BE2C (cell line): ENCODE measurements at regions not wholly inside any gene's neighbourhood (a gene's known extent, or its start where the extent isn't known, plus 50 kb on each side); places are given as distances from the start of the nearest gene placed in this dataset.

Experiments used
- DNase-seq: peaks from one replicate; pipeline ENCODE4 v3.0.0-alpha.2; 2020
- H3K27me3 ChIP-seq: fragments of 250-450 bp; sonication (Bioruptor Pico); 2 replicates; pipeline ENCODE4 v1.5.1; 2020; ENCODE audit warnings: mild to moderate bottlenecking
- H3K36me3 ChIP-seq: fragments of 250-450 bp; sonication (Bioruptor Pico); 2 replicates; pipeline ENCODE4 v1.5.1; 2020; ENCODE audit warnings: mild to moderate bottlenecking
- H3K4me1 ChIP-seq: fragments of 250-450 bp; sonication (Bioruptor Pico); 2 replicates; pipeline ENCODE4 v1.5.1; 2020
- H3K4me3 ChIP-seq: 2 replicates; pipeline ENCODE4 v1.5.1; 2011; ENCODE audit warnings: low read depth, low read length
- H3K9me3 ChIP-seq: fragments of 250-450 bp; sonication (Bioruptor Pico); 2 replicates; pipeline ENCODE4 v1.5.1; 2020
- CTCF ChIP-seq: IDR thresholded peaks from 2 replicates; pipeline ENCODE4 v1.5.1; 2012; ENCODE audit warnings: mild to moderate bottlenecking, low read depth, low read length

DNA sequence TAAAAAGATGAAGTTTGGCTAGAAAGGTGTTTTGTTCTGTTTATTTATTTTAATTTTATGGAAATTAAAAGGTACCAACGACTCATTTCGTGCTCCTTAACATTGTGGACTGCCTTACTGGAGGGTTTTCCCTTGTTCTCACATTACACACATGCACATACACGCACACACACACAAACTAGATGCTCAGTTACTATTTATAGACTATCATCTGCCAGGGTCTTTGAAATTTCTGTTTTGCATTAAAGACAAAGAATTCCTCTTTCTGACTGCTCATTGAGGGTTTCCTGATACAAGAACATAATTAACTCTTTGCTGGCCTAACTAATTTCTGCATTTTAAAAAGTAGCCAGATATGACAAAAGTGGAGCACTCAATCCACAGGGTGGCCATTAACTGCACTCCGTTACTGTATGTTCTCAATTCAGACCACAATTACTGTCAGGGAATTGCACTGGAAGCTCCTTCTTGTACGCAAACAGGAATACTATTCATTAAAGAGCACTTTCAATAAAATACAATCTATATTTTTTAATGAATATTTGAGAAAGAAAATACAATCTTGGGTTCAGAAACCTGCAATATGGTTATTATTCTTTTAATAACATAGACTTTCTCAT, 366.9 kb upstream of the GALNT5 start:
- Histone ChIP-seq H3K27me3 (no peaks in the 10 kb centered on the region), H3K4me1 (no peaks in the 10 kb centered on the region), H3K4me3 (no peak overlapping the region), H3K36me3 (no peaks in the 10 kb centered on the region), H3K9me3 (no peaks in the 10 kb centered on the region)
- DNase-seq: no peak
- TF ChIP-seq CTCF: no peak

DNA sequence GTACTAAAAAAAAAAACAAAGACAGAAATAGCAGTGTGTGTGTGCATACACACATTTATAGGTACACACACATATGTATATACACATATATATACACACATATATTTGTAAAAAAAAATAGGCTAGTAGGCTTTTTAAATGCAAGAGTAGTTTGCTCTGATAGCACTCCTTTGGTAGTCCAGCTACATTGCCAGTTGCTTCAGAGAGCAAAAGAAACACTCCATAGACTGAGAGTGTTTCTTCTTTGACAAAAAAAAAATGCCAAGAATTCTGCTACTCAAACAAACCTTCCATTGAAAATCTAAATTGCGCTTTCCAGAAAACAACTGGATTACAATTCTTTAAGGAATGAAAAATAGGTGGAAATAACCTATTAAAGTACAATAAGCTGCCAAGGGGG, 365.9 kb upstream of the GALNT5 start:
- Histone ChIP-seq H3K4me1 (no peaks in the 10 kb centered on the region), H3K4me3 (no peak overlapping the region), H3K27me3 (no peaks in the 10 kb centered on the region), H3K9me3 (no peaks in the 10 kb centered on the region), H3K36me3 (no peaks in the 10 kb centered on the region)
- no peak for TF ChIP-seq CTCF
- DNase-seq: no peak

DNA sequence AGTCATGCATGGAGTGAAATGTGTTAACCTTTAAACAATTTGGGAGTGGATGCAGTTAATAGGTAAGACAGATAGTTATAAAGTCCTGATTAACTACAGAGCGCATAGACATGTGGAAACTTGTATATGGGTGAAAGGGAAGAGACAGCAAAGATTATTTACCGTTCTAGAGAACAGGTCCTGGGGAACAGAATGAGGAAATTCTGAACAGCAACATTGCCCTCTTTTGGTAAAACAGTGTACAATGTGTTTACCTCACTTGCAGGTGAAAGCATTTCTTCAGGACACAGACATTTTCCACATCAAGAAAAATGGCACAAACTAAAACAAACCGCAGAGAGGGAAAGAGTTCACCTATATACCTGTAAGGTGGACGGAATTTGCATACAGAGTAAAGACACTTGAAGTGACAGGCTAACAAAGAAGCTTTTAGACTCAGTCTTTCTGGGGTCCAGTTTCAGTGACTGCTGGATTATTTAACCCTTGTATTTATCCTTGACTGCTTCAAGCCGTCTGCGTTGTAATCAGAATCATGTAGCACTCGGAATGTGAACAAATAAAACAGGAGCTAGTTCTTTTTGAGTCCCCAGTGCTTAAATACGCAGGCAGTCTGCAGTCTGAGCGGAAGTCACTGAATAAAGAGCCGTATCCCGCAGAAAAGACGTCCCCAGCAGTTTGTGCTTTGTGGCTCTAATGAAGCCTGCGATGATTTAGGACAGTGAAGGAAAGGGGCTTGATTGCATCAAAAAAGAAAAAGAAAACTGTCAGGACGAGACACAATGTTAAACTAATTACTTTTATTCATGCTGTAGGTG, 364.8 kb upstream of the GALNT5 start:
- no peaks in the 10 kb centered on the region for H3K27me3 ChIP-seq
- H3K4me1 ChIP-seq: no peaks in the 10 kb centered on the region
- H3K36me3 ChIP-seq: no peaks in the 10 kb centered on the region
- peak; percentile 2 for DNase-seq
- TF ChIP-seq CTCF: peak; percentile 57
- H3K4me3 ChIP-seq: peak overlapping the region; percentile 55
- no peaks in the 10 kb centered on the region for H3K9me3 ChIP-seq

DNA sequence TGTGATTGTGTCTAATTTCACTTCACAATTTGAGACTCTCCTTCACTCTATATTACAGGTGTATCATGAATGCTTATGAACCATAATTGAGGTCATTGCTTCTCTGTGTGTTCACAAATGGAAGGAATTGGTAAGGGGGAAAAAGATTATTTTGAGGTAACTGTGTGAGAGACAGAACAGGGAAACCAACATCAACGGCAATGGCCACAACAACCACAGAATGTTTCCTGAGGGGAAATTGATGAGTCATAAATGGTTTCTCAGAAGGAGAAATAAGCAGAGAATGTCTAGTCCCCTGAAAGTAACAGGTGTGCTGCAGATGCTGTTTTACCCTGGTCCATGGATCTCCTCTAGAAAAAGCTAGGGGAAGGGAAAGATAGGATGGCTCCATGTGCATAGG, 361.2 kb upstream of the GALNT5 start:
- no peak for TF ChIP-seq CTCF
- no peak for DNase-seq
- Histone ChIP-seq H3K27me3 (no peaks in the 10 kb centered on the region), H3K36me3 (no peaks in the 10 kb centered on the region), H3K4me1 (no peaks in the 10 kb centered on the region), H3K9me3 (no peaks in the 10 kb centered on the region), H3K4me3 (no peak overlapping the region)

DNA sequence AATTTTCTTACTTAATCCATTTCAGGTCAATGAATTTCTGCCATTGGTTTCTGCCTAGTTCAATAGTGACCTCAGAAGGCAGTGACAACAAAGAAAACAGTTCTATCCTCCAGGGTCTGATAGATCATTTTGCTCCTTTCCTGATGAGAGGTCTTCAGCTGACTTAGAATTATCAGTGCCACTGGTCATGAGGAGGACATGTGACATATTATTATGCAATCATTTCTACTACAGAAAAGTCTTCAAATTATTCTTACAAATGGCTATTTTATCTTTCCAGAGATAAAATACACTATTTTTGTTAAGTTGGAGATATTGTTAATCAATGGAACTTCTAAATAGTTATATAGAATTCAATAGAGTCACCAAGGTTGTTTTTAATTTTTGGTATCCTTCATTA, 360.0 kb upstream of the GALNT5 start:
- DNase-seq: no peak
- Histone ChIP-seq H3K4me1 (no peaks in the 10 kb centered on the region), H3K36me3 (no peaks in the 10 kb centered on the region), H3K9me3 (no peaks in the 10 kb centered on the region), H3K4me3 (no peak overlapping the region), H3K27me3 (no peaks in the 10 kb centered on the region)
- no peak for TF ChIP-seq CTCF

DNA sequence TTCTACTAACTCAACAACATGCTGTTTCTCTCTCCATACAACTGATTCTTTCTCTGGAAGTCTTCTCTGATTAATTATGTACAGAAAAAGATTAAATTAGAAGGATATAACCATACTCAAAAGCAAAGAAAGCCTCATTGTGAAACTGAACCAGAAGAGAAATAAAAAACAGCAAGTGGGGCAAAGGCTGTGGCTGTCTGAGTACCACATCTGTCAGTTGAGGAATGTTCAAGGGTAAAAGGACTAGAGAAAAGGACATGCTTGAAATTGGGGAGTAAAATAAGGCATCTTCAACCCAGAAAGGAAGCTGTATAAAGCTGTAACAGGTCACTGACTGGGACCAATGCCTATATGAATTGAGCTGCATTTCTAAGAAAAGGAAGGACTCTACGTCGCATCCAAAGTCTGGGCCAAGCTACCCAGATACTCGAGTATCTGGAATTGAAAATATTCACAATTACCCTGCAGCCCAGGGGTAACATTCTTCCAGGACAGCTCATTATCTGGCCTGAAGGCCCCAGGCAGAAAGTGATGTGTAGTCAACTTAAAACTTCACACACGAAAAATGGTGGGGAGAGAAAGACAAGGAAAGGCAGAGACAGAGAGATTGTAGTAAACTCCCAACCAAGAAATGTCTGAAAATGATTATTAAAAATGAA, 356.0 kb upstream of the GALNT5 start:
- H3K9me3 ChIP-seq: no peaks in the 10 kb centered on the region
- DNase-seq: no peak
- H3K27me3 ChIP-seq: no peaks in the 10 kb centered on the region
- no peaks in the 10 kb centered on the region for H3K4me1 ChIP-seq
- TF ChIP-seq CTCF: no peak
- no peaks in the 10 kb centered on the region for H3K36me3 ChIP-seq
- no peak overlapping the region for H3K4me3 ChIP-seq
